SU-DHL-6 (cell line): ENCODE measurements at regions not wholly inside any gene's neighbourhood (a gene's known extent, or its start where the extent isn't known, plus 50 kb on each side); places are given as distances from the start of the nearest gene placed in this dataset.

Source experiments
- H2AFZ ChIP-seq: fragments of 200-600 bp; sonication (generic); 2 replicates; pipeline ENCODE4 v1.6.1; 2014; ENCODE audit warnings: low read depth, mild to moderate bottlenecking, moderate library complexity, mixed read lengths, antibody characterized with exemption, low read length; ENCODE audit not compliant: severe bottlenecking
- H3F3A ChIP-seq: fragments of 200-600 bp; shearing (Covaris generic); 2 replicates; pipeline ENCODE4 v1.6.0; 2016; ENCODE audit warnings: antibody characterized with exemption, mild to moderate bottlenecking; ENCODE audit not compliant: insufficient read depth
- H3K27ac ChIP-seq: fragments of 200-600 bp; sonication (generic); 2 replicates; pipeline ENCODE4 v1.5.1; 2016; ENCODE audit warnings: low read depth, mild to moderate bottlenecking, low read length, moderate library complexity, mixed read lengths
- H3K27me3 ChIP-seq: fragments of 200-600 bp; sonication (generic), shearing (Covaris generic); 2 replicates; pipeline ENCODE4 v1.6.0; 2014; ENCODE audit warnings: mild to moderate bottlenecking, low read length
- H3K36me3 ChIP-seq: fragments of 200-600 bp; sonication (generic); 2 replicates; pipeline ENCODE4 v1.6.1; 2014; ENCODE audit warnings: mild to moderate bottlenecking, low read length, mixed read lengths
- H3K4me2 ChIP-seq: fragments of 300-600, 200-600 bp; shearing (Covaris generic), sonication (generic); 2 replicates; pipeline ENCODE4 v1.6.0; 2014; ENCODE audit warnings: low read length, low read depth, mild to moderate bottlenecking; ENCODE audit not compliant: poor library complexity, severe bottlenecking
- H3K4me3 ChIP-seq: fragments of 200-600 bp; sonication (generic); 2 replicates; pipeline ENCODE4 v1.5.1; 2014; ENCODE audit warnings: antibody characterized with exemption, low read length, mild to moderate bottlenecking, mixed read lengths; ENCODE audit not compliant: insufficient read depth, poor library complexity, severe bottlenecking
- H3K79me2 ChIP-seq: fragments of 200-600 bp; sonication (generic); 2 replicates; pipeline ENCODE4 v1.6.1; 2014; ENCODE audit warnings: mild to moderate bottlenecking, low read length, moderate library complexity; ENCODE audit not compliant: insufficient read depth
- H3K9ac ChIP-seq: fragments of 200-600 bp; sonication (generic); 2 replicates; pipeline ENCODE4 v1.7.0; 2014; ENCODE audit warnings: mild to moderate bottlenecking, low read length
- H3K9me2 ChIP-seq: fragments of 200-600 bp; sonication (generic); replicated peaks from 2 replicates; pipeline ENCODE4 v1.6.1; 2014; ENCODE audit warnings: low read length; ENCODE audit not compliant: insufficient read depth
- H3K9me3 ChIP-seq: fragments of 200-600 bp; sonication (generic); 2 replicates; pipeline ENCODE4 v1.6.1; 2014; ENCODE audit warnings: low read length, mixed read lengths; ENCODE audit not compliant: insufficient read depth
- H4K20me1 ChIP-seq: fragments of 200-600 bp; sonication (generic); 2 replicates; pipeline ENCODE4 v1.6.1; 2014; ENCODE audit warnings: low read depth, mild to moderate bottlenecking, antibody characterized with exemption, low read length, moderate library complexity, mixed read lengths
- EZH2phosphoT487 ChIP-seq: fragments of 200-600 bp; sonication (generic), shearing (Covaris generic); conservative IDR thresholded peaks from 2 replicates; pipeline ENCODE4 v1.6.1; 2018; ENCODE audit warnings: mild to moderate bottlenecking, antibody characterized with exemption, low read length, moderate library complexity, mixed read lengths
- TF ChIP-seq, protein P1 (sequence below): fragments of 200-600 bp; sonication (generic); IDR thresholded peaks from one replicate; pipeline ENCODE4 v1.5.1; 2017; ENCODE audit warnings: antibody characterized with exemption, mild to moderate bottlenecking, low read length, moderate library complexity; ENCODE audit not compliant: insufficient read depth, poor library complexity, severe bottlenecking

DNA sequence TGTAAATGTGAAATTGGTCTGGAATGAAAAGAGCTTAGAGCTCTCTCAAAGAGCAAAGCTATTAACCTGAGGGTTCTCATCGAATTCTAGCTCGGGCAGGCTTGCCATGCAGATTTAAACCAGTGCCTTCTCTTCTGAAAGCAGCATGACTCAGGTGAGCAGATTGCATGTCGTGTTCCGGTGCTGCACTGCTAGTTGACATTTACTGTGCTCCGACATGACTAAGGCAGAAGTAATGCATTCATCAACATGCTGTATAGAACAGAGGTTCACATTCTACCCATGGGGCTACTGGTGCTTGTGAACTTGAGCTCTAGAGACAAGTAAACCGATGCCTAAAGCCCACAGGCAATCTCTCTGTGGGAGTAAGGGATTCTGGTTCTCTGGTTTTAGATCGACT lies 947.7 kb downstream of the EFNB2 start:
- no peaks in the 10 kb centered on the region for H4K20me1 ChIP-seq
- H3K27ac ChIP-seq: no peak overlapping the region
- H3K36me3 ChIP-seq: no peaks in the 10 kb centered on the region
- no peak overlapping the region for H2AFZ ChIP-seq
- no peaks in the 10 kb centered on the region for H3K9me2 ChIP-seq
- TF ChIP-seq, protein P1, sequence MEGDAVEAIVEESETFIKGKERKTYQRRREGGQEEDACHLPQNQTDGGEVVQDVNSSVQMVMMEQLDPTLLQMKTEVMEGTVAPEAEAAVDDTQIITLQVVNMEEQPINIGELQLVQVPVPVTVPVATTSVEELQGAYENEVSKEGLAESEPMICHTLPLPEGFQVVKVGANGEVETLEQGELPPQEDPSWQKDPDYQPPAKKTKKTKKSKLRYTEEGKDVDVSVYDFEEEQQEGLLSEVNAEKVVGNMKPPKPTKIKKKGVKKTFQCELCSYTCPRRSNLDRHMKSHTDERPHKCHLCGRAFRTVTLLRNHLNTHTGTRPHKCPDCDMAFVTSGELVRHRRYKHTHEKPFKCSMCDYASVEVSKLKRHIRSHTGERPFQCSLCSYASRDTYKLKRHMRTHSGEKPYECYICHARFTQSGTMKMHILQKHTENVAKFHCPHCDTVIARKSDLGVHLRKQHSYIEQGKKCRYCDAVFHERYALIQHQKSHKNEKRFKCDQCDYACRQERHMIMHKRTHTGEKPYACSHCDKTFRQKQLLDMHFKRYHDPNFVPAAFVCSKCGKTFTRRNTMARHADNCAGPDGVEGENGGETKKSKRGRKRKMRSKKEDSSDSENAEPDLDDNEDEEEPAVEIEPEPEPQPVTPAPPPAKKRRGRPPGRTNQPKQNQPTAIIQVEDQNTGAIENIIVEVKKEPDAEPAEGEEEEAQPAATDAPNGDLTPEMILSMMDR: no peak
- no peak for TF ChIP-seq EZH2phosphoT487
- H3F3A ChIP-seq: no peaks in the 10 kb centered on the region
- no peak overlapping the region for H3K9ac ChIP-seq
- H3K79me2 ChIP-seq: no peaks in the 10 kb centered on the region
- no peak overlapping the region for H3K4me3 ChIP-seq
- H3K27me3 ChIP-seq: no peaks in the 10 kb centered on the region
- H3K9me3 ChIP-seq: no peaks in the 10 kb centered on the region
- H3K4me2 ChIP-seq: no peak overlapping the region

DNA sequence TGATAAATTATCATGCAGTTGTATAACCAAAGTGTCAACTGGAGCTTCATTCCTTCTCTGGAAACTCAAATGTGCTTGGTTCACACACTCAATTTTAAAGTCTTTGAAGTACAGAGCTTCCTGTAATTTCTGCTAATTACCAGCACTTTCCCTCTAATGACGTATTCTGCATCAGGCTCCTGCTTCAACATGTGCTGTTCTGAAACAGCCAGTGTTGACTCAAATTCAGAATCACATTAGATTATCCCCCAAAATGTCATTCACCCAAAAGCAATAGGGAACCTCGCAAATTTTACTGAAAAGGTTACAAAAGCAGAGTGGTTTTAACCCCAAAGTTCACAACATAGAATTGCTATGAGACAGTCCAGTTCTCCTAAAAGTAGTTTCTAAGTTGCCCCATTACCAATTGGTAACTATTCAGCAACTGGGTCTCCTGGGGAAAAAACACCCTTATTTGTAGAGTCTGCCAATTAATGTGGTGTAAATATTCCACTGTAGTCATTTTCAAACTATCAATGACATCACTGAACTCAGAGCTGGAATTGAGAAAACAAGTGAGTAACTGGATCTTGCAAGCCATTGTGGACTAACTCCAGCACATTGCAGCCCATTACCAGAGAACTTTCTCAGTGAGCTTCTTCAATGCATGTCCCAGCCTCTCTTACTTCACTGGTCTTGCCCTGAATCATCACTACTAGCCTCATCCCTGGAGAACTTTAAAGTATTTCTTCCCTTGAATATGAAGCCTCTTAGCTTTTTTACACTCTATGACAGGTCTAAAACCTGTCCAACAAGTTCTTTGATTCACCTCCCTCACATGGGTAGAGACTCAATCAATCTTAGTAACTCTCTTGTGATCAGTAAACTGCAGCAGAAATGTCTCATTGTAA lies 955.4 kb downstream of the EFNB2 start:
- H3K9ac ChIP-seq: no peak overlapping the region
- H4K20me1 ChIP-seq: no peaks in the 10 kb centered on the region
- H2AFZ ChIP-seq: no peak overlapping the region
- H3K9me2 ChIP-seq: no peaks in the 10 kb centered on the region
- H3K4me2 ChIP-seq: no peak overlapping the region
- no peak for TF ChIP-seq EZH2phosphoT487
- TF ChIP-seq, protein P1: no peak
- no peak overlapping the region for H3K4me3 ChIP-seq
- H3F3A ChIP-seq: no peaks in the 10 kb centered on the region
- H3K27ac ChIP-seq: no peak overlapping the region
- H3K79me2 ChIP-seq: no peaks in the 10 kb centered on the region
- no peaks in the 10 kb centered on the region for H3K36me3 ChIP-seq
- H3K9me3 ChIP-seq: no peaks in the 10 kb centered on the region
- H3K27me3 ChIP-seq: no peaks in the 10 kb centered on the region

GRCh38 chr13:105573136-105573535 lies 962.3 kb downstream of the EFNB2 start:
- Histone ChIP-seq H3K4me3 (no peak overlapping the region), H3K9me3 (no peaks in the 10 kb centered on the region), H3K27me3 (no peaks in the 10 kb centered on the region), H3K79me2 (no peaks in the 10 kb centered on the region), H3K9ac (no peak overlapping the region), H2AFZ (no peak overlapping the region), H4K20me1 (no peaks in the 10 kb centered on the region), H3K36me3 (no peaks in the 10 kb centered on the region), H3K27ac (no peak overlapping the region), H3K4me2 (no peak overlapping the region), H3F3A (no peaks in the 10 kb centered on the region), H3K9me2 (no peaks in the 10 kb centered on the region)
- no peak for TF ChIP-seq EZH2phosphoT487
- TF ChIP-seq, protein P1: no peak
